Stimulated activated naive CD8-positive, alpha-beta T cell treated with anti-CD3 and anti-CD28 coated beads, Interleukin-15, Interleukin-2, amounts not matched to agents 100 U/mL and 50 U/mL, for 24 hours (primary cell): ENCODE measurements at regions not wholly inside any gene's neighbourhood (a gene's known extent, or its start where the extent isn't known, plus 50 kb on each side); places are given as distances from the start of the nearest gene placed in this dataset.
"Not testable (repeated sequence)": the region's sequence is repeated elsewhere in the genome, so short reads cannot be mapped to it uniquely, and the experiment has no call there.

Experiments
- ATAC-seq: fragments of 150-1000 bp; cut with Tn5 transposase; one replicate; pipeline ENCODE4 v1.10.0; 2021
- DNase-seq: peaks from one replicate; pipeline ENCODE4 v3.0.0; 2021

DNA sequence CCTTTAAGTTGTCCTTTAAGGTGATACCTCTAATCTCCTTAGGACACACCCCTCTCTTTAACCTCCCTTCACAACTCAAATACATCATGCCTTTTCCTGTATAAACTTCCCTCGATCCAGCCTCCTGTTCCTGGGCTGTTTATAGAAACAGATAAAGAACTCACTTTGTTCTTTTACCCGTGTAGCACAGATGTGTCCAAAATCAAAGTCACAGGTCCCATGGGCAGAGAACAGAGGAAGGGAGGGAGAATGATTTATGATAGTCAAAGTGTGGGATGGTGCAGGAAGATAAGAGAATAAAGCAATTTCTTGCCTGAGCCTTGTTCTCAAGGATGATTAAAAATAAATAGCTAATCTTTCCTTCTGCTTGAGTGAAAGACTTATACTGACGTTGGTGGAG, 50.3 kb upstream of the CABCOCO1 start:
- ATAC-seq (no peak), DNase-seq (no peak)

DNA sequence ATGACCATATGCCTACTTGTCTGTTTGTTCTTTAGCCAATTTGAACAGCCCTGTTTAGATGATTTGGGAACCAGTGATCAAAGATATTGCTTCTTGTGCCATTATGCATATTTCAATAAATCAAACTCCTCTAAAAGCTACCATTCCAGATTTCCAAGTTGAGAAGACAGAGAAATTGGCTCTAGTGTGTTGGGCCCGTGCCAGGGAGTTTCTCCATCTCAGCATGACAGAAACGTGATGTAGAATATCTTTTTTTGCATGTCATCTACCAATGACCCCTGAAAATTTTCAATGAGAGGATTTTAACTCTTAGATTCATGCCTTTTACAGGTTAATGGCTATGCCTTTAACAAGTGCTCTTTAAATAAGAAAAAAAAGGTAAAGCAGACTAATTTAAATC, 50.7 kb upstream of the CABCOCO1 start:
- DNase-seq (no peak), ATAC-seq (no peak)

DNA sequence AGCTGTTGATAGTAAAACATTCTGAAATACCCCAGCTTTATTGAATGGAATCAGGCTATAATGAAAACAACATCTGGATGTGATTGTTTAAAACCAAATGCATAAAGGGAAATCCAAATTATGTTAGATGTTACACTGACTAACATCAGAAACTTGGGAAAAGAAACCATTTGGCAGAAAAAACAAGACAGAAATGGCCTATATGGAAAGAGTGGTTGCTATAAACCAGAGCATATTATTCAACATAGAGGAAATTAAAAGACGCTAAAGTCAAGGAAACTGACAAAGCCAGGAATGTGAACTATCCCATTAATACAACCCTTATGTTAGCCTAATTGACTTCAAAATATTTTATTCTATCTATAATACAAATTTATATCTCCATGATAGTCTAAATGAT, 53.0 kb upstream of the CABCOCO1 start:
- DNase-seq, result no peak

DNA sequence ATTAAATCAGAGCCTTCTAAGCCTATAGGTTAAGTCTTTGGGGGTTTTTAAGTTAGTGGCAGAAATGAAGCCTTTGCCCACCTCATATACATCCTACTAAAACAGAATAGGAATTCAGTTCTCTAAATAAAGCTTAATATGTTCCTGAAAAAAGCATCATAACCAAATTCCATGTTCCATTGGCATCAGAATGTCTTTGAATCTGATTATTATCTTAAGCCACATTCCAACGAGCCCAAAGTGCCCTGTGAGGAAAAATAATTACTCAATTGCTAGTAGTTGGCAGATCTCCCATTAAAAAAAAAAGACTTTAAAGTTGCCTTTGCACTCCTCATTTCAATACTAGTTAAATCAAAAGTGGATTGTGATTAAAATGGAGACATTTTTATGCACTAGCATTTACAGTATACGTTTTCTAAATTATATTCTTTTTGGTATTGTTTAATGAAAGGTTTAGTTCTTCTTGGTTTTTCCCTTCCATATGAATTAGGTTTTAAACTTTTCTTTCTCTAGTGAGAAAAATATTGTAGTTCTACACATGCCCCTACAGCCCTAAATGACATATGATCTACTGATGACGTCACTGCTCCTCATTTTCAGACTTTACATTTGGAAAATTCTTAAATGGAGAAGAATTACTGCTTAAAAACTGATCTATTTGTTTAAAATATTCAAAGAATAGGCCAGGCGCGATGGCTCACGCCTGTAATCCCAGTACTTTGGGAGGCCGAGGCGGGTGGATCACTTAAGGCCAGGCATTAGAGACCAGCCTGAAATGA, 54.3 kb upstream of the CABCOCO1 start:
- ATAC-seq (no peak), DNase-seq (no peak)

More for the DNA sequence above, 53.0 kb upstream of the CABCOCO1 start:
- no peak for ATAC-seq

DNA sequence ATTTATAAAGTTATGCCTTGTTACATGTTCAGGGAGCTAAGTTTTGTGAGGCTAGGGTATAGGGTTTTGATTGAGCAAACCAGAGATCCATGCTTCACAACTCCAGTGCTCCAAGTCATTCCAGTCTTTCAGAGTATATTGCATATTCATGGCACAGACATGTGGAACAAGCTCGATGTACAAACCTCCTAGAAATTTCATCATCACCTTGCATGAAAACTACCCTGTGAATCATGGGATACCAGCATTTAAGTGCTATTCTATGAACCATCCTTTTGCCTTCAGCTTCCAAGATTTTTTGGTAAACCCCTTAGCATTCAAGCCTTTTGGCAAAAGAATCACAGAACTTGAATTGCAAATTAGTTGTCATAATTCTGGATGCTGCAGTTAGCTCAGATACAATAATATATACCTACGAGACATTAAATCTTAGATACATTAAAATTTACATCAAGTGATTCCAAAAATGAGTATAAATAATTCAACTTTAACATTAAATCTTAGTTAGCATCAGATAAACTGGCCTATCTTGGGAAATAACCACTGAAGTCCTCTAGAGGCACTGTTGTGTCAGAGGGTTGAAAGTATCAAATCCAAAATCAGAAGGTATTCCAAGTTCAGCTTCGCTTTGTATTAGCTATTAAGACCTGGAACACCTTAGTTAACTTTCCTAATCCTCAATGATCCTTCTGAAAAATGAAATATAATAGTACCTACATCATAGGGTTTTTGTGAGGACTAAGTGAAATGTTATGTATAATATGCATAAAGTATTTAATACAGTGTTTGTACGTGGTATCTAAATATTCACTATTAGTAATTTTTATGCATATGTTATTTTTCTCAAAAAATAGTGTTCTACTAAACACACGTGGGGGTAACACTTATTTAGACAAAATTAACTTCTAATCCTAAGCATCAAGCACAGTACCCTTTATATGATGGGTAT, 55.5 kb upstream of the CABCOCO1 start:
- ATAC-seq (no peak), DNase-seq (no peak)

DNA sequence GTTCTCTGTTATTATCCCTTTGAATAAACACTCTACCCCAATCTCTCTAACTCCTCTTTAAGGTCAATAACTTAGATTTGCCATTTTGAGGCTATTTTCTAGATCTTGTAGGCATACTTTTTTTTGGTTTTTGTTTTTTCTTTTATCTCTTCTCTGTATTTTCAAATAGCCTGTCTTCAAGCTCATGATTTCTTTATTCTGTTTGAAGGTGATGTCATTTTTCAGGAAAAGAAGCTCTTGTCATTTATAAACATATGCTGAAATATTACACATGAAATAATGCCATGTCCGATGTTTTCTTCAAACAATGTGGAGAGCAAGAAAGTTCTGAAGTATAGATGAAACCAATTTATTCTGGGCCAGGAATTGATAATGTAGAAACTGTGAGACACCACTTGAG, 57.5 kb upstream of the CABCOCO1 start:
- no peak for ATAC-seq
- no peak for DNase-seq

DNA sequence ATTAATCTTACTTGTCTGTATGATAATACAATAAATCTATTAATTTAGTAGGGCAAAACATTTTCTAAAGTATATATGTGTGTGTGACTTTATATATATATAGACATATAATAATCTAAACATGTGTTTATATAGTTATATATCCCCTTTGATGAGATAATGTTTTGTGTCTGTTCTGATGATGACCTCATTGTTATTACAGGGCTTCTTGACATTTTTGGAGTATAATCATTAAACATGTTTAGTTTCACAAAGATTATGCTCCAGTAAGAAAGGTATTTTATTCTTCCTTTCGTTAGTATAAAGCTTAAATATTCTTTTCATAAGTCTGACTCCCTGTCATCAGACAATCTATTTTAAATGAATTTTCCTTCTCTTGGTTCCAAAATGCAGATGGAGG, 62.3 kb upstream of the CABCOCO1 start:
- ATAC-seq, result no peak
- DNase-seq, result no peak

DNA sequence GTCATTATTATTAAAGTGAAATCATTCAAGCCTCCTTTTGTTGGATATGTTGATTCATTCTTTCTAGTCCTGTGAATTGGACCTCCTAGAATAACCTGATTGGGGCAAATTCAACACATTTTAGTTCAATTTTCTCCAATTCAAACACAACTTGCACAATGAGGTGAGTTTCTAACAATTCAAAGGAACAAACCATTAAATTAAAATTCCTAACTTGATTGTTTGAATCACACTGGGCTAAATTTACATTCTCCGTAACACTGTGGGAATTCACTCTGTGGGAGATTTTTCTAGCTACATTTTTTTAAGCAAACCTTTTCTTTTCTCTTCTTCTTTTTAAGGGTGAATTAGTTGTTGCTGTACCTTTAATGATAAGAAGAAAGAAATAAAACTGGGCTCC, 68.3 kb upstream of the CABCOCO1 start:
- ATAC-seq (no peak), DNase-seq (no peak)

DNA sequence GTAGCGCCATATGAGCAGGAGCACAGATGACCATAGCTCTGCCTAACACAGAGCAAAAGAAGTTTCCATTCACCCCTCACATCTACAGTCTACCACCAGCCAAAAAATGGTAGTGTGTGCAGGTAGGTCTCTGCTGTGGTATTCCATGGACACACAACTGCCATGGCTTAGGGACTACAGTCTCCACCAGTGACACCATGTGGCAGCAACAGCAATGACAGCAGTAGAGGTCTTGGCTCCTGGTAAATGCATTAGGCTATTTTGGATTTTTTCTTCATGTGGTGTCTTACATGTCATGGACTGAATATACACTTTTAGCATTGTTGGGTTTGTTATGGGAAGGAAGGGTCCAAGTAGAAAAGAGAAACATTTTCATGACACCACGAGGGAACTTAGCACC, 70.1 kb upstream of the CABCOCO1 start:
- peak; percentile 36 for ATAC-seq
- no peak for DNase-seq

DNA sequence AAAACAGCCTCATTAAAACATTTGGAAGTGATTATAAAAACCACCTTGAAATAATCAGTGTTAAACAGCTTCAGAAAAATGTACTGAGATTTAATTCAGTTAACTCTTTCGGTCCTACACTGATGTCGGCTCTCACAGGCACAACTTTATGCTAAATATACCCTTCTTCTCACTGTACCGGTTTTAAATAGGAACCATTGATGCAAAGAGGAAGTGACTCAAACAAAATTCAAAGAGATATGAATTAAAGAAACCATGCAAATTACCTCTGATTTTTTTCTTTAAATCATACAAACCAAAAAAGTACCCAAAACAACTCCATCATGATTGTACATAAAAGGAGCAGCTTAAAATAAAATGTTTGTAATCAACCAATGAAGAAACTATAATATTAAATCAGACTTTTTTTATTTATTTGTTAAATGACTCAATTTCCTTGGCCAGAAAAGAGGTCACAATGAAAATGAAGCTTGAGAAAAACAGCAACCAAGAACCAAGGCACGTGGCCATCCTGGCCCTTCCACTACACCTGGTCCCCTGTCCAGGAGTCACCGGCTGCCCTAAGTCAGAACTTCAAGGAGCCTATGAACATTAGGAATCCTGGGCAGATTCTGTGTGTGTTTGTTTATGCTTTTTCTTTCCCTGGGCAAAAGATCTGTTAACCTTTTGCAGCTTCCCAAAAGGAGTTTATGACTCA, 73.0 kb upstream of the CABCOCO1 start:
- DNase-seq (no peak), ATAC-seq (no peak)

DNA sequence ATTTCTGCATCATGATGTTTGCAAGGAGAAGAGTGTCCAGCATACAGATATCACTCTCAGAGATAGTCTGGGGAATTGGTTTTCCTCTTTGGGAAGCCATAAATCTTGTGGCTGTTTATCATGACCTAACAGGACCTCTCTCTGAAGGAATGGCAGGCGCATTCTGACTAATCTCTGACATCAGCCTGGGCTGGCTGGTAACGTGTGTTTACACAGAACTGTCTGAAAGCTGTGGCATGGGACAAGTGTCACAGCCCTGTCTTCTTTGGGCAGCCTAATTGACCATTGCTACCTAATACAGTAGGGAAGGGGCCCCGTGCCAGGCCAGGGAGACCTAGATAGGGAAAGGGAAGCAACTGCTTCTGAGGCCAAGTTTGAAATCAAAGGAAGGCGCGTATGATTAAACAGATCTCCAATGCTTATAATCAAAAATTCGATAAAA, 73.9 kb upstream of the CABCOCO1 start:
- peak; percentile 3 for DNase-seq
- ATAC-seq, result no peak

DNA sequence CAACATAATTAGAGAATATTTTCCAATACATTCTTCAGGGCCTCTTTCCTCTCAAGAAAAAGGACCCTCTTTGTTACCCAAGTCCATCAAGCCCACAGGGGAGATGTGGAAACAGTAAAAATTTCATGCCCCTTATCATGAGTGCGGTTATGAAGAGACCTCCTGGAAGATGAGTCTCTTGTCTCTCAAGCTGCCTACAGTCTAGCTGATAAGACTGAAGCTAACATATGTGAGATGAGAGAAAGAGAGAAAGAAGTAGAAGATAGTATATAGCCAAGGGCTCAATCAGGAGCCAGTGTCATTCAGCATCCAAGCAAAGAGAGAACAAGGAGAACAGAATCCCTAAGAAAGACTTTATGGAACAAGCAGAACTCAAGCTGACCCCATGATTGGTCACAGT, 75.9 kb upstream of the CABCOCO1 start:
- DNase-seq, result no peak
- ATAC-seq, result no peak

DNA sequence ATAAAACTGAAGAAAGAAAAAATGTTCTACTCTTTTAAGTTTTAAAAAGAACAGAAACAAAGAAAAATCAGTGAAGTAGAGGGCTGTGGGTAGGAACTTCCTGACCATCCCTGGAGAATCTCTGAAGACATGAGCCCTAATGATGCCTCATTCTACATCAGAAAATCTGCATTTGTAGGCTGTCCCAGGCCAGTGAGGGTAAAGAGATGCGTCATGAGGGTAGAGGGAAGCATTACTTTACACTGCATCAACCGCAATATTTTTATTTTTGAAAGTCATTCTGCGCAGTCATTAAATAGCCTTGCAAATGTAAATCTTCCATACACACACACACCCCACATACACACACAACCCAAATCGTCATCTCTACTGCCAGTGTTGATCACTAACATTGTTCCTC, 82.1 kb upstream of the CABCOCO1 start:
- ATAC-seq (no peak), DNase-seq (no peak)

DNA sequence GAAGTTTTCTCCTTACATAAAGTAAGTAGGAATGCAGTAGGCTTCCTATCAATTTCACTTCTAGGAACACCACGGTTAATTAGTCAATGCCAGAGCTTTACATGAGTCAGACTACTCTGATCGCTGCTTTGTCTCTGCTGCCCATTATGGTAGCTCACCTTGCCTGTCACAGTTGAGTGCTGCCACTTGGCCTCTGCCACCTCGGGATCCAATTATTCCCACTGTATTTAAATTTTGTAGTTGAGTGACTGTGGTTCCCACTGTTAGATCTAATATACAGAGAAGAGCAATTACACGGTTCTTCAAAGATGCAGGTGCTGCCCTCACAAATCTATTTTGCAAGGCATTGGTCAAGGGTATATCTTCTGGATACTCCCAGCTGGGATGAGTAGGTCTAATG, 92.5 kb upstream of the CABCOCO1 start:
- not testable (repeated sequence) for ATAC-seq, DNase-seq

DNA sequence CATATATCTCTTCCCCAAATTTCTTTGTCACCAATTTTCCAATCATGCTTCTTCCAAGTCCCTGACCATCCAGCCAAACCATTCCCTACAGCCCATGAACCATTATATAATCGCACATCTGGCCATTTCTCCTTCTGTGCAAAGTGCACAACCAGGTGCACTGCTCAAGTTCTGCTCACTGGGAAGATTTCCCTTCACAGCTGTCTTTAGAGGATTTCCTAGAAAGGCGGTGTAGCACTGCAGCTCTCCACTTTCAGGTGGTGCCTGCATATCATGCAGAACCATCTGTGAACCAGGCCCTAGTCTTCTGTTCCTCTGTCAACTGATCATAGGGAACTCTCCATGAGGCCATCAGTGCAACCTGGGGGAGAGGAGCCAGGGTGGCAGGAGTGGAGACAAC, 95.0 kb upstream of the CABCOCO1 start:
- DNase-seq (no peak), ATAC-seq (no peak)

DNA sequence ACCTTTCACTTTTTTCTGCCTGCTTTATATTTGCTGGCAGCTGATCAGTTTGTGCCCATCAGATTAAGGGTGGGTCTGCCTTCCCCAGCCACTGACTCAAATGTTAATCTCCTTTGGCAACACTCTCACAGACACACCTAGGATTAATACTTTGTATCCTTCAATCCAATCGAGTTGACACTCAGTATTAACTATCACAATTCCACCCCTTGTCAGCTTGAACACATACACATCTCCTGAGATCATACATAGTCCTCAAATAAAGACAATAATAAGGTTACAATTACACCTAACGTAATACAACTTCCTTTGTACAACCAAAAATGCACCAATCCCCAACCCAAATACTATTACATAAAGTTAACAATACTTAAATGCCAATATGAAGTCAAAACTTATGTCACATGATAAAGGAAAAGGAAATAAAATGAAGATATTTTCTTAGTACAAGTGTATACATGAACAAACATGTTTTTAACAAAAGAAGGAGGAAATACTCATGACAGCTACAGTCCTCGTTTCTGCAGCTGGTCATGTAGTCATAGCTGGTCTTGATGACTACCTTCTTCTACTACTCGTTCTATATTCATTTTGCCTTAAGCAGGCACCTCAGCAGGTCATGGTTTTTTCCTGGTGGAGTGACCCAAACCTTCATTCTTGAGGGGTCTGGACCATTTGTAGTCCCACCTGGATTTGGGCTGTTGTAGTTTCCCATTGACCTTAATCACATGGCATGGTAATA, 96.7 kb upstream of the CABCOCO1 start:
- ATAC-seq, result no peak
- no peak for DNase-seq

DNA sequence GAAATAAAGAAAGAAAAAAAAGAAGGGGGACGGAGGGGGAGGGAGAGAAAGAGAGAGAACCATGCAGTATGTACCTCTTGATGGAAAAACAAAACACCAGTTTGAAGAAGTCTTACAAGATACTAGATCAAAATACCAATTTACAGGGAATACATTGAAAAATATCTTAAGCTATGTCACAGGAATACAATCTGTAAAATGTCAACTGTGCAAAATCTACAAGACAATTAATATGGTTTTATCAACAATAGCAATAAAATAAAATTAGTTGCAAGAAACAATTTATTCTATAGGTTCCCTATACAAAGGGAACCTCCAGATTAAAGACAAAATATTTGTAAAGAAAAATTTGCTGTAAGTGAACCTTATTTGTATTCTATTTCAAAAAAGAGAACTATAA, 98.3 kb upstream of the CABCOCO1 start:
- ATAC-seq (no peak), DNase-seq (no peak)

DNA sequence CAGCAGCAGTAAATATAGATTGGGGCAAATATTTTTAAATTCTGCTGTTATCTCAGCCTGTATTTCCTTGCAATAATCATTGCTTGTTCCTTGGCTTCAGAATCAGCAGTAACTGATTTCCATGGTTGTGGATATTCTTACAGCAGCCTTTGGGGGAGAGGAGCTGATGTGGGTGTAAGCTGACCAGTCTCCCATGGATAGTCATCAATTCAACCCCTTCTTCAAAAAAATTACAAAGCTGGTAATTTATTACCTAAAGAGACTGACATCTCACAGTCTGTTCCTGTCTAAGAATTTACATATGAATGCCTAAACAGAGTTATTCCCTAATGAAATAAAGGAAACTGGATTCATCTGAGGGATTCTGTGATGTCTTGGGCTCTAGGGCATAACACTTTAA, 103.1 kb upstream of the CABCOCO1 start:
- DNase-seq (no peak), ATAC-seq (no peak)

DNA sequence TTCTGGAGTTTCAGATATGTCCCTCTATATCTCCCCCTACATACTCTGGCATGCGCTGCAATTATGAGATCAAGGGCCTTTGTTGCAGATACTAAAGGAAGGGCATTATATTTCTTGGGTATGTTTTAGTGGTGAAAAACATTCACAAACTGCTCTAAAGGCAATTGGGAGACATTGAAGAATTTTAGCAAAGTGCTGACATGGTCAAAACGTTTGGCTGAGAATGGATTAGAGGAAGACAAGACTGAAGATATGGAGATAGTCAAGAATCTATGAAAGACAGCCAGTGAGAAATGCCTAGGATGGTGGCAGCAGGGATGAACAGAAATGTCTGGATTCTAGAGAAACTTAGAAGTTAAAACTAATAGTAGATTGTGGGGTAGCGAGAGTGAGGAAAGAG, 104.5 kb upstream of the CABCOCO1 start:
- ATAC-seq (no peak), DNase-seq (no peak)

DNA sequence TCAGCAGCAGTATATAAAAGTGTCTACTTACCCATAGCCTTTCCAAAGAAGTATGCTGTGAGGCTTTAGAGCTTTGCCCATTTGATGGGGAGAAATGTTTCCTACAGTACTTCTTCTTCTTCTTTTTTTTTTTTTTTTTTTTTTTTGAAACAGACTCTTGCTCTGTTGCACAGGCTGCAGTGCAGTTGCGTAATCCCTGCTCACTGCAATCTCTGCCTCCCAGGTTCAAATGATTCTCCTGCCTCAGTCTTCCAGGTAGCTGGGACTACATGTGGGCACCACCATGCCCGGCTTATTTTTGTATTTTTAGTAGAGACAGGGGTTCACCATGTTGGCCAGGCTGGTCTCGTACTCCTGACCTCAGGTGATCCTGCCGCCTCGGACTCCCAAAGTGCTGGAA, 101.7 kb upstream of the TMEM26 start:
- ATAC-seq (no peak), DNase-seq (no peak)

DNA sequence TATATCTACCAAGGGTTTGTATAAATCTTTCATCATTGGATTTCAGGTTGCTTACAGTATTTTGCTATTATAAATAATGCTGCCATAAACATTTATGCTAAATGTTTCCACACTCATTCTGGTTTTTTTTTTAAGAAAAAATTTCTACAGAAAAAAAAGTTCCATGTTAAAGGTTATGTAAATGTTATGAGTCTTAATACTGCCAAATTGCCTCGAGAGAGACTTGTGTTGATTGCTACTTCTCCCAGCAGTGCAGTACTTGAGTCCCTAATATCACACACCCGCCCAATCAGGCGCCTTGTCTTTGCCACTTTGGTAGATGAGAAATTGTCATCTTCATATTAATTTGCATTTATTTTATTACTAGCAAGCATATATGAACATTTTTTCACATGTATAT, 96.7 kb upstream of the TMEM26 start:
- ATAC-seq (no peak), DNase-seq (no peak)

DNA sequence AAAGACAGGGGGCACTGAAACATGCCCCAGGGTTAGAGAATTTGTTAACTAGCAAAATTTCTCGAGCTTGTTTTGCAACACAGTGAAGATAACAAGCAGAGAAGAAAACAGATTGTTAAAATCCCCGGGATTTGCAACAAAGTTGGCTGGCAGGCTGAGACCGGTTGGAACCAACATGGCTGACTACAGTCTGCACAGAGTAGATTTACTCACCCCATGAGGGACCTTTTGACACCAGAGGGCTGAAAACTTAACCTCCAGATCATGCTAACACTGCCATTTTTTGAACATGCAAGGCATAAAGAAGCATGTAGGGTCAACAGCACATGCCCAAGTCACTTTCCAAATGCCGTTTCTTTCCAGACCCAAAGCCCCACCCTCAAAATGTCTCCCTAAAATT, 95.2 kb upstream of the TMEM26 start:
- DNase-seq, result no peak
- no peak for ATAC-seq
